DOHH2 (cell line): ENCODE measurements at regions not wholly inside any gene's neighbourhood (a gene's known extent, or its start where the extent isn't known, plus 50 kb on each side); places are given as distances from the start of the nearest gene placed in this dataset.
"Not testable (repeated sequence)": the region's sequence is repeated elsewhere in the genome, so short reads cannot be mapped to it uniquely, and the experiment has no call there.

Experiments
- H3F3A ChIP-seq: fragments of 200-600 bp; sonication (generic), shearing (Covaris generic); 2 replicates; pipeline ENCODE4 v1.6.0; 2016; ENCODE audit warnings: antibody characterized with exemption, mild to moderate bottlenecking; ENCODE audit not compliant: control insufficient read depth, insufficient read depth
- H3K27ac ChIP-seq: fragments of 200-600 bp; sonication (generic); 2 replicates; pipeline ENCODE4 v1.5.1; 2014; ENCODE audit warnings: low read depth, mild to moderate bottlenecking, low read length, moderate library complexity
- H3K27me3 ChIP-seq: fragments of 200-600 bp; sonication (generic); 2 replicates; pipeline ENCODE4 v1.6.1; 2014; ENCODE audit warnings: mild to moderate bottlenecking, low read length, mixed read lengths; ENCODE audit not compliant: control insufficient read depth
- H3K36me3 ChIP-seq: fragments of 200-600 bp; sonication (generic); 2 replicates; pipeline ENCODE4 v1.6.1; 2014; ENCODE audit warnings: mild to moderate bottlenecking, low read length, moderate library complexity, mixed read lengths; ENCODE audit not compliant: control insufficient read depth
- H3K4me1 ChIP-seq: fragments of 200-600 bp; sonication (generic); 2 replicates; pipeline ENCODE4 v1.6.1; 2014; ENCODE audit warnings: mild to moderate bottlenecking, low read length, mixed read lengths; ENCODE audit not compliant: control insufficient read depth
- H3K4me2 ChIP-seq: fragments of 200-600 bp; sonication (generic); 2 replicates; pipeline ENCODE4 v1.6.0; 2014; ENCODE audit warnings: mild to moderate bottlenecking, low read length, moderate library complexity
- H3K4me3 ChIP-seq: fragments of 200-600 bp; sonication (generic); 2 replicates; pipeline ENCODE4 v1.5.1; 2014; ENCODE audit warnings: mild to moderate bottlenecking, low read length, mixed read lengths
- H3K79me2 ChIP-seq: fragments of 200-600 bp; sonication (generic); 2 replicates; pipeline ENCODE4 v1.6.1; 2014; ENCODE audit warnings: mild to moderate bottlenecking, low read length, mixed read lengths; ENCODE audit not compliant: control insufficient read depth
- H3K9me2 ChIP-seq: fragments of 200-600 bp; sonication (generic); replicated peaks from 2 replicates; pipeline ENCODE4 v1.6.1; 2014; ENCODE audit warnings: mild to moderate bottlenecking, low read length, mixed read lengths; ENCODE audit not compliant: control insufficient read depth
- H3K9me3 ChIP-seq: fragments of 200-600 bp; sonication (generic); 2 replicates; pipeline ENCODE4 v1.6.1; 2014; ENCODE audit warnings: antibody characterized with exemption, low read length, mixed read lengths; ENCODE audit not compliant: control insufficient read depth, insufficient read depth
- H4K20me1 ChIP-seq: fragments of 200-600 bp; sonication (generic); 2 replicates; pipeline ENCODE4 v1.6.0; 2014; ENCODE audit warnings: low read depth, mild to moderate bottlenecking, antibody characterized with exemption, low read length, moderate library complexity; ENCODE audit not compliant: control insufficient read depth, insufficient read depth
- EZH2phosphoT487 ChIP-seq: fragments of 200-600 bp; sonication (generic); IDR thresholded peaks from 2 replicates; pipeline ENCODE4 v1.6.1; 2017; ENCODE audit warnings: borderline replicate concordance, mild to moderate bottlenecking, antibody characterized with exemption, low read length, moderate library complexity, mixed read lengths
- TF ChIP-seq, protein P1 (sequence below): fragments of 200-600 bp; sonication (generic); IDR thresholded peaks from one replicate; pipeline ENCODE4 v1.5.1; 2014; ENCODE audit warnings: antibody characterized with exemption, mild to moderate bottlenecking, low read depth, low read length; ENCODE audit not compliant: poor library complexity, severe bottlenecking

- Histone ChIP-seq H3K9me3 (peaks cover 10% of the 10 kb centered on the region; the same call in 1 of the 2 replicates), H3K4me3 (no peak overlapping the region), H3K79me2 (no peaks in the 10 kb centered on the region), H3K4me2 (no peak overlapping the region), H3K9me2 (no peaks in the 10 kb centered on the region), H3K27me3 (no peaks in the 10 kb centered on the region), H3K36me3 (no peaks in the 10 kb centered on the region), H3K4me1 (no peaks in the 10 kb centered on the region), H3F3A (no peaks in the 10 kb centered on the region), H4K20me1 (no peaks in the 10 kb centered on the region), H3K27ac (no peak overlapping the region)
- no peak for TF ChIP-seq EZH2phosphoT487
- TF ChIP-seq, protein P1, sequence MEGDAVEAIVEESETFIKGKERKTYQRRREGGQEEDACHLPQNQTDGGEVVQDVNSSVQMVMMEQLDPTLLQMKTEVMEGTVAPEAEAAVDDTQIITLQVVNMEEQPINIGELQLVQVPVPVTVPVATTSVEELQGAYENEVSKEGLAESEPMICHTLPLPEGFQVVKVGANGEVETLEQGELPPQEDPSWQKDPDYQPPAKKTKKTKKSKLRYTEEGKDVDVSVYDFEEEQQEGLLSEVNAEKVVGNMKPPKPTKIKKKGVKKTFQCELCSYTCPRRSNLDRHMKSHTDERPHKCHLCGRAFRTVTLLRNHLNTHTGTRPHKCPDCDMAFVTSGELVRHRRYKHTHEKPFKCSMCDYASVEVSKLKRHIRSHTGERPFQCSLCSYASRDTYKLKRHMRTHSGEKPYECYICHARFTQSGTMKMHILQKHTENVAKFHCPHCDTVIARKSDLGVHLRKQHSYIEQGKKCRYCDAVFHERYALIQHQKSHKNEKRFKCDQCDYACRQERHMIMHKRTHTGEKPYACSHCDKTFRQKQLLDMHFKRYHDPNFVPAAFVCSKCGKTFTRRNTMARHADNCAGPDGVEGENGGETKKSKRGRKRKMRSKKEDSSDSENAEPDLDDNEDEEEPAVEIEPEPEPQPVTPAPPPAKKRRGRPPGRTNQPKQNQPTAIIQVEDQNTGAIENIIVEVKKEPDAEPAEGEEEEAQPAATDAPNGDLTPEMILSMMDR, result no peak
Measured at GRCh38 chr16:34054137-34054536, 594.7 kb downstream of the TP53TG3F start.

- Histone ChIP-seq H3K27ac (no peak overlapping the region), H3F3A (no peaks in the 10 kb centered on the region), H3K4me2 (no peak overlapping the region), H3K9me2 (no peaks in the 10 kb centered on the region), H3K4me1 (no peaks in the 10 kb centered on the region), H3K9me3 (peaks cover 10% of the 10 kb centered on the region; the same call in 1 of the 2 replicates), H3K4me3 (no peak overlapping the region), H3K27me3 (no peaks in the 10 kb centered on the region), H4K20me1 (no peaks in the 10 kb centered on the region), H3K79me2 (no peaks in the 10 kb centered on the region), H3K36me3 (no peaks in the 10 kb centered on the region)
- no peak for TF ChIP-seq EZH2phosphoT487
- TF ChIP-seq, protein P1, result no peak
Measured at GRCh38 chr16:34054969-34055368, 595.6 kb downstream of the TP53TG3F start.

DNA sequence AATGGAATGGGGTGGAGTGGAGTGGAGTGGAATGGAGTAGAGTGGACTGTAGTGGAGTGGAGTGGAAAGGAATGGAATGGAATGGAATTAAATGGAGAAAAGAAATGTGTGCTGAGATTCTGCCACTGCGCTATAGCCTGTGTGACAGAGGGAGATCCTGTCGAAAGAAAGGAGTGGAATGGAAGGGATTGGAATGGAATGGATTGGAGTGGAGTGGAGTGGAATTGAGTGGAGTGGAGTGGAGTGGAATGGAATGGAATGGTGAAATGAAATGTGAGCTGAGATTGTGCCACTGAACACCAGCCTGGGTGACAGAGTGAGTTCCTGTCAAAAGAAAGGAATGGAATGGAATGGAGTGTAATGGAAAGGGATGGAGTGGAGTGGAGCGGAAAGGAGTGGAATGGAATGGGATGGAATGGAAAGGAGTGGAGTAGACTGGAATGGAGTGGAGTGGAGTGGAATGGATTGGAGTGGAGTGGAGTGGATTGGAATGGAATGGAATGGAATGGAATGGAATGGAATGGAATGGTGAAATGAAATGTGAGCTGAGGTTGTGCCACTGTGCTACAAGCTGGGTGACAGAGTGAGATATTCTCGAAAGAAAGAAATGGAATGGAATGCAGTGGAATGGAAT lies 603.3 kb downstream of the TP53TG3F start:
- H3K9me3 ChIP-seq, result peaks cover 23% of the 10 kb centered on the region; the same call in 1 of the 2 replicates
- H3K27ac ChIP-seq, H3K4me2 ChIP-seq, H3K9me2 ChIP-seq, H3F3A ChIP-seq, H3K4me3 ChIP-seq, H3K79me2 ChIP-seq, H4K20me1 ChIP-seq, H3K36me3 ChIP-seq, H3K4me1 ChIP-seq, H3K27me3 ChIP-seq: not testable (repeated sequence)

DNA sequence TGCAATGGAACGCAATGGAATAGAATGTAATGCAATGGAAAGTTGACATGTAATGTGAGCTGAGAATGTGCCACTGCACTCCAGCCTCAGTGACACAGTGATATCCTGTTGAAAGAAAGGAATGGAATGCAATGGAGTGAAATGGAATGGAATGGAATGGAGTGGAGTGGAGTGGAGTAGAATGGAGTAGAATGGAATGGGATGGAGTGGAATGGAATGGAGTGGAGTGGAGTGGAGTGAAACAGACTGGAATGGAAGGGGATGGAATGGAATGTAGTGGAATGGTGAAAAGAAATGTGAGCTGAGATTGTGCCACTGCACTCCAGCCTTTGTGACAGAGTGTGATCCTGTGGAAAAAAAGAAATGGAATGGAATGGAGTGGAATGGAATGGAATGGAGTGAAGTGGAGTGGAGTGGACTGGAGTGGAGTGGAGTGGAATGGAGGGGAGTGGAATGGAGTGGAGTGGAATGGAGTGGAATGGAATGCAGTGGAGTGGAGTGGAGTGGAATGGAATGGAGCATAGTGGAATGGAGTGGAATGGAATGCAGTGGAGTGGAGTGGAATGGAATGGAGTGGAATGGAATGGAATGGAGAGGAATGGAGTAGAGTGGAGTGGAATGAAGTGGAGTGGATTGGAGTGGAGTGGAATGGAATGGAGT lies 604.2 kb downstream of the TP53TG3F start:
- not testable (repeated sequence) for H3K36me3 ChIP-seq, H3K27me3 ChIP-seq, H3K4me2 ChIP-seq, H3K79me2 ChIP-seq, H3K27ac ChIP-seq, H3K4me1 ChIP-seq, H4K20me1 ChIP-seq, H3K9me2 ChIP-seq, H3F3A ChIP-seq, H3K4me3 ChIP-seq
- peaks cover 26% of the 10 kb centered on the region; the same call in 1 of the 2 replicates for H3K9me3 ChIP-seq

GRCh38 chr16:34064602-34065001 lies 605.2 kb downstream of the TP53TG3F start:
- not testable (repeated sequence) for H4K20me1 ChIP-seq, H3K4me1 ChIP-seq, H3K27me3 ChIP-seq, H3K27ac ChIP-seq, H3K36me3 ChIP-seq, H3K79me2 ChIP-seq, H3K9me2 ChIP-seq, H3K4me3 ChIP-seq, H3F3A ChIP-seq, H3K4me2 ChIP-seq
- H3K9me3 ChIP-seq, result peaks cover 35% of the 10 kb centered on the region; the same call in 1 of the 2 replicates

GRCh38 chr16:34069731-34070130 lies 610.3 kb downstream of the TP53TG3F start:
- not testable (repeated sequence) for H4K20me1 ChIP-seq, H3K27ac ChIP-seq, H3K36me3 ChIP-seq, H3K9me2 ChIP-seq, H3K4me1 ChIP-seq, H3K4me3 ChIP-seq, H3K79me2 ChIP-seq, H3K27me3 ChIP-seq, H3F3A ChIP-seq, H3K4me2 ChIP-seq
- peaks cover 23% of the 10 kb centered on the region for H3K9me3 ChIP-seq
